PC-9 (cell line): ENCODE measurements at regions not wholly inside any gene's neighbourhood (a gene's known extent, or its start where the extent isn't known, plus 50 kb on each side); places are given as distances from the start of the nearest gene placed in this dataset.

Source experiments
- EZH2 ChIP-seq: fragments of 200-600 bp; sonication (generic); IDR thresholded peaks from 2 replicates; pipeline ENCODE4 v1.8.0; 2017; ENCODE audit warnings: antibody characterized with exemption, low read depth
- TF ChIP-seq, protein P1 (sequence below): fragments of 200-600 bp; sonication (generic); conservative IDR thresholded peaks from 2 replicates; pipeline ENCODE4 v1.6.1; 2017; ENCODE audit warnings: mixed run types, antibody characterized with exemption, mild to moderate bottlenecking, moderate library complexity

DNA sequence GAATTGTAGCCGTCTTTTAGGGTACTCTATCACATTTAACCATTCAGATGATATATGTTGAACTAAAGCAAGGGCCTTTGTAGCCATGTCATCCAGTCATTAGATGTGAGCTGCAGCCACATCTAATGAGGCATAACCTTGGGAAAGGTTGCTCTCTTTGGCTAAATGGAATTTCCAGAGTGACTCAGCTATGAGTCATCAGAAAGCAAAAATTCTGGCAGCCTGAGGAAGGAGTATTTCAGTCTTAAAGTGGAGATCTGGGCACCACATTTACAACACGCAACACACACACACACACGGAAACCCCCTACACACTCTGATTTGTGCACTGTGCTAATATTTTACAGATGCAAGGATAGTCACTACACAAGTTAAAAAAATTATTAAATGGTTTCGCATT lies 176.9 kb upstream of the ZWINT start:
- TF ChIP-seq, protein P1, sequence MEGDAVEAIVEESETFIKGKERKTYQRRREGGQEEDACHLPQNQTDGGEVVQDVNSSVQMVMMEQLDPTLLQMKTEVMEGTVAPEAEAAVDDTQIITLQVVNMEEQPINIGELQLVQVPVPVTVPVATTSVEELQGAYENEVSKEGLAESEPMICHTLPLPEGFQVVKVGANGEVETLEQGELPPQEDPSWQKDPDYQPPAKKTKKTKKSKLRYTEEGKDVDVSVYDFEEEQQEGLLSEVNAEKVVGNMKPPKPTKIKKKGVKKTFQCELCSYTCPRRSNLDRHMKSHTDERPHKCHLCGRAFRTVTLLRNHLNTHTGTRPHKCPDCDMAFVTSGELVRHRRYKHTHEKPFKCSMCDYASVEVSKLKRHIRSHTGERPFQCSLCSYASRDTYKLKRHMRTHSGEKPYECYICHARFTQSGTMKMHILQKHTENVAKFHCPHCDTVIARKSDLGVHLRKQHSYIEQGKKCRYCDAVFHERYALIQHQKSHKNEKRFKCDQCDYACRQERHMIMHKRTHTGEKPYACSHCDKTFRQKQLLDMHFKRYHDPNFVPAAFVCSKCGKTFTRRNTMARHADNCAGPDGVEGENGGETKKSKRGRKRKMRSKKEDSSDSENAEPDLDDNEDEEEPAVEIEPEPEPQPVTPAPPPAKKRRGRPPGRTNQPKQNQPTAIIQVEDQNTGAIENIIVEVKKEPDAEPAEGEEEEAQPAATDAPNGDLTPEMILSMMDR, result no peak
- no peak for TF ChIP-seq EZH2
